M059J (cell line): ENCODE measurements at regions not wholly inside any gene's neighbourhood (a gene's known extent, or its start where the extent isn't known, plus 50 kb on each side); places are given as distances from the start of the nearest gene placed in this dataset.

ENCODE experiments used
- DNase-seq: peaks from one replicate; pipeline ENCODE4 v3.0.0-alpha.2; 2012; ENCODE audit warnings: low read depth

DNA sequence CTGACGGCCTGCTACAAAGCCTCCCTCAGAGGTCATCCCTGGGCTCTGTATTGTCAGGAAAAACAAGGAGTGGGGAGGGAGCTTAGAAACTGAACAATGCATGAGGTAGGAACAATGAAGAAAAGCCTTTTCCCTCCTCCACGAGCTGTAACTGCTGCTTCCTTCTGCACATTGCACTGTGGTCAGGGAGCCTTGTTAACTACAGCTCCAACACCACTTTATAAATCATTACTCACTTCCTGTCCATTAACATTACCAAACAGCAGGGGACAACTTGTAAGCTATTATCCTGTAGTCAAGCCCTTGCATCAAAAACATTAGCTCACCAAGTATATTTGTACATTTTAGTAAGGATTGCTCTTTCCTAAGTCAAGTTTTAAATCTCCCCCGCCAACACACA, 336.0 kb upstream of the NR5A2 start:
- peak; percentile 95 for DNase-seq

DNA sequence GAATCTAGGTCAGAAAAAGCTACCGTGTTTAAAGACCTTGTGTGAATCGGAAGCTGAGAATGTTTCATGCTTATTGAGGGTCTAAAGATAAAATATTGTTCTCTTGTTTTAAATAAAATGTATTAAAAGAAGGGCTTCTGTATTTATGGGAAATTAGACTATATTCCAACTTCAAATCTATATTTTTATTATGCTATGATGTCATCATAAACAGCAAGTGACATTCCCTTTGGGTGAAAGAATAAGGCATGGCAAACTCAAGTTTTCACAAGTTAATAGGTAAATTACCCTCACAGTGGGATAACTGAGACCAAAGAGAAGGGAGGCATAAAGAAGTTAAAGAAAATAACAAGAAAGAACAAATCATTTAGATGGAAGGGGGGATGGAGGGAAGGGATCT, 333.8 kb upstream of the NR5A2 start:
- no peak for DNase-seq

DNA sequence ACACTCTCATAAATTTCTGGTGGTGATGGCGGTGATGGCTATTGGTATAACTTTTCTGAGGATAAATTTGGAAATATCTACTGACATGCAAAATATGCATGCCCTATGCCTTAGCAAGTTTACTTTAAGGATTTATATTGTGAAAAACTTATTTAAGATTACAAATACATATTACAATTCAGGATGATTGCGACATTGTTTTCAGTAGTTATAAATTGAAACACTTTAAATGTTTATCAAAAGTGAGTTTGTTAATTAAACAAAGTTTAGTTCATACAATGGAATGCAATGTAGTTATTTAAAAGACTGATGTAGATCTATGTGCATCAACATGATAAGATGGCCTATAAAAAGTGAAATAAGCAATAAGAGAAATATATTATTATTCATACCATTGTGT, 331.3 kb upstream of the NR5A2 start:
- no peak for DNase-seq

DNA sequence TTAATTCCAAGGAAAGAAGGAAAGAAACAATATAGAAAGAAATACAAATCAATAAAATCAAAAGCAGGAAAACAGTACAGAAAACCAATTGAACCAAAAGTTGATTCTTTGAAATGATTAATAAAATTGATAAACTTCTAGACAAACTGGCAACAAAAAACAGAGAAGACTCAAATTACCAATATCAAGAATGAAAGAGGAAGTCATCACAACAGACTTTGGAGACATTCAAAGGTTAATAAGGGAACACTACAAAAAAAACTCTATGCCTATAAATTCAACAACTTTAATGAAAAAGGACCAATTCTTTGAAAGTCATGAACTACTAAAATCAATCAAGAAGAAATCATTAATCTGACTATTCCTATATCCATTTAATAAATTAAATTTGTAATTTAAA, 329.3 kb upstream of the NR5A2 start:
- DNase-seq = no peak

- DNase-seq = peak; percentile 57
These were observed 327.0 kb upstream of the NR5A2 start for GRCh38 chr1:199700551-199700950.

DNA sequence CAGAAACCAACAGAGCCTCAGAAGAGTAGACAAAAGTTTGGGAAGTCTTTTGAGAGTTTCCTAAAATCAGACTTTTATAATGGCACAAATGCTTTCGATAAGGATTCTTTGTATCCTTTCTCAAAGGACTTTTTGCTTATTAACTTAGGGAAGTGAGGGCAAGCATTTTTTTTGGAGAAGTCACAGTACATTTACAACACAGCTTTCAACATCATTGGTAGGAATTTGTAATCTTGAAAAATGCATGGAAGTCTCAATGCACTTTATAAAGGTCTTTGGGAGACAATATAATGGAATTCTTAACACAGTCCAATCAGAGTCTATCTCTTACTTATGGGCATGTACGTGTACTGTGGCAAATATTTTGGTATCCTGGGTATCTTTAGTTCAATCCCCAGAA, 325.8 kb upstream of the NR5A2 start:
- no peak for DNase-seq

DNA sequence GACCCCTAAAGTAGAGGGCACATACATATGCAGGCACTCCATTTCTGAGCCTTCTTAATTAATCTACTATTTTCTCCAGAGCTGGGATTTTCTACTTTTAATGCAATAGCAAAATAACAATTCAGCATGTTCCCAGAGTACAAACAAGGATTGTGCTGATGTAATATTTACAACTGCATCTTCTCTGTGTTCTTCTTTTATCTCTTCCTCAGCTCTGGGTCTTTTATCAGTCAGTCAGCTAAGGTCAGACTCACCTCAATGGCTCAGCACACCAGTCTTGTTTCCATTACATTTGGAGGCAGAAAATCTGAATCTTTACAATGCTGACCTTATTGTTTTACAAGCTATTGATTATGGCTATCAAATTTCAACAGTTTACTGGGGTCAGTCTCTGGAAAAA, 323.3 kb upstream of the NR5A2 start:
- DNase-seq = no peak

GRCh38 chr1:199705825-199706224, 321.7 kb upstream of the NR5A2 start:
- DNase-seq = no peak

DNA sequence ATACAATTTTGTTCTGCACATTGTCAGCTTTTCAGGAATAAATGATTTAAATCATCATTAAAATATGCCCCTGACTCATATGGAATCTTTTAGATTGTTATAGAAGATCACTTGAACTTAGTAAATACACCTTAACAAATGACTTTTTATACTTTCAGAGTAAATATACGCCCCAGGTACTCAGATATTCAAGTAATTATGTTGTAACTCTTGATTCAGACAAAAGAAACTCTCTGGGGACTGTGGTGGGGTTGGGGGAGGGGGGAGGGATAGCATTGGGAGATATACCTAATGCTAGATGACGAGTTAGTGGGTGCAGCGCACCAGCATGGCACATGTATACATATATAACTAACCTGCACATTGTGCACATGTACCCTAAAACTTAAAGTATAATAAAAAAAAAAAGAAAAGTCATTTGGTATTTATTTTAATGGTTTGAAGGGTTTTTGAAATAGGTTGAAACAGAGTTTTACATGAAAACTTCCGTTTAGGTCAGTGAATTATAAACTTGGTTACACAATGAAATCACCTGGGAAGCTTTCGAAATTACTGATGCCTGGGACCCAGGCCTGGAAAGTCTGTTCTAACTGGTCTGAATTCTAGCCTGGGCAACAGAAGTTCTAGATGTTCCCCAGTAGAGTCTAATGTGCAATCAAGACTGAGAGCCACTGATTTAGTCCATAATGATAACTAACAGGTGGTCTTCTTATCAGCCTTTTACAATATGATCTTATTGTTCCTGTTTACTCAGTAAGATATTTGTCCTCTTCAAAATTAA, 320.5 kb upstream of the NR5A2 start:
- no peak for DNase-seq

DNA sequence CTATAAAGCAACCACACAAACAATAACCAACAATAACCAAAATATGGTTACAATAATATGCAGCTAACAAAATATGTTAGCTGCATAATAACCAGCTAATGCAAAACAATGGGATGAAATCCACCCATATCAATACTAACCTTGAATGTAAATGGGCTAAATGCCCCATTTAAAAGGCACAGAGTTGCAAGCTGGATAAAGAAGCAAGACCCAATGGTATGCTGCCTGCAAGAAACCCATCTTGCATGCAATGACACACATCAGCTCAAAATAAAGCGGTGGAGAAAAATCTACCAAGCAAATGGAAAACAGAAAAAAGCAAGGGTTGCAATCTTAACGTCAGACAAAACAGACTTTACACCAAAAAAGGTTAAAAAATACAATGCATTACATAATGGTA, 316.5 kb upstream of the NR5A2 start:
- no peak for DNase-seq

GRCh38 chr1:199716729-199717128, 310.8 kb upstream of the NR5A2 start:
- no peak for DNase-seq

DNA sequence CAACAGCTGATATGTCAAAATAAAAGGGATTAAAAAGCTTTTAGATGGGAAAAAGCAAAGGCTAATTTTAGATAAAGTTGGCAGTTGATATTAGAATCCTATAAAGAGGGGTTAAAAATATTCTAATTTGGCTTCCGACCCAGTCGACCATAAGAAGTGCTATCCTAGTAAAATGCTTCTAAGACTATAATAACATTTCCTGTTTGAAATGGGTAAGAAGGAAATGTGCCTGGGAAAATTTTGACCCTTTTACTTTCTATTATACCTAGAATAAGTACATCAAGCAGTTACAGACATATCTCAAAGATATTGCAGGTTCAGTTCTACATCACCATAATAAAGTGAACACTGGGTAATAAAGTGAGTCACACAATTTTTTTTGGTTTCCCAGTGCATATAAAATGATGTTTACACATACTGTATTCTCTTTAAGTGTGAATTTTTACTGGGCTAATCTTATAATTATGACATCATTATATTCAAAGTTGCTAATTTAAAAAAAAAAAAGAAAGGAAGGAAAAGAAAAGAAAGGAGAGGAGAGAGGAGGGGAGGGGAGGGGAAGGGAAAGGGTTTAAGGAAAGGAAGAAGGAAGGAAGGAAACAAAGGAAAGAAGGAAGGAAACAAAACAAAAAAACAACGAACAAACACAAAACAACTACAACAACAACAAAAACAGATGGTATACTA, 308.2 kb upstream of the NR5A2 start:
- DNase-seq = no peak

GRCh38 chr1:199720496-199720895, 307.0 kb upstream of the NR5A2 start:
- no peak for DNase-seq

GRCh38 chr1:199721001-199721400, 306.5 kb upstream of the NR5A2 start:
- no peak for DNase-seq

GRCh38 chr1:199723250-199723956, 304.1 kb upstream of the NR5A2 start:
- no peak for DNase-seq

DNA sequence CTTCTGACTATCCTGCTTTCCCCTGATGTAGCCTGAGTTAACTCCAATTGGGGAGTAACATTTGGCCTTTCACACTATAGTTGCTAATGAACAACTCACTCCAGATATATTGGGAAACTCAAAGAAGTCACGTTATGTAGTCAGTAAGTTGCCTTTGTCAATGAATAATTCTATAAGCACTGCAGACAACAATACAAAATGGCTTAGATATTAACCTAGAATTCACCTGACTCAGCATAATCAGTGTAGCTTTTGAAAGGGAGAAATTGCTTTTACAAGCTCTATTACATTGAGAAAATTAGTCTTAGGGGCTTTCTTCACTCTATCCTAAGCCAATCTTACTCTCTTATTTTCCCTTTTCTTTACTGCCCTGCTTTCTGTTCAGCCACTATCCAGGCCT, 303.5 kb upstream of the NR5A2 start:
- no peak for DNase-seq

DNA sequence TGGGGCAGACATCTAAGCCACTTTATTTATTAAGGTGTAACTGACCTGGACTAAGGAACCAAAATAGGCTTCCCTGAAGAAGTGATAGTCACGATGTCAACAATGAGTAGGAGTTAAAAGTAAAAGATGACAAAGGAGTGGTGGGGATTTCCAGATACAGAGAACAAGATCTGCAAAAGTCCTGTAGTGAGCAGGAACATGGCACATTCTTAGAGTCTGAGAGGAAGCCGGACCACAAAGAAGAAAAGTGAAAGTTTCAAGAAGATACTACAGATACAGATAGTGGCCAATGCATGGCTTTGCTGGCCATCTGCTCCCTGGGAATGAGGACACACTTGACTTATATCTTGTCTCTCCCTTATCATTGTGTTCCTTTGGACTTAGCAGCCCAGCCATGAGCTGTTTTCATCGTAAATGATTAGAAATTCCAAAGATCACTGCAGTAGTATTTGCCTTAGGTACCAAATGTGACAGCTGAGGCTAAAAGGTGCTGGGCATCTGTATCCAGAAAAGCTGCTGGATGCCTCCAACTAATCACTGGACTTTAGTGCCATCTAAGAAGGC, 302.4 kb upstream of the NR5A2 start:
- DNase-seq = no peak

GRCh38 chr1:199727682-199728081, 299.8 kb upstream of the NR5A2 start:
- DNase-seq = no peak

DNA sequence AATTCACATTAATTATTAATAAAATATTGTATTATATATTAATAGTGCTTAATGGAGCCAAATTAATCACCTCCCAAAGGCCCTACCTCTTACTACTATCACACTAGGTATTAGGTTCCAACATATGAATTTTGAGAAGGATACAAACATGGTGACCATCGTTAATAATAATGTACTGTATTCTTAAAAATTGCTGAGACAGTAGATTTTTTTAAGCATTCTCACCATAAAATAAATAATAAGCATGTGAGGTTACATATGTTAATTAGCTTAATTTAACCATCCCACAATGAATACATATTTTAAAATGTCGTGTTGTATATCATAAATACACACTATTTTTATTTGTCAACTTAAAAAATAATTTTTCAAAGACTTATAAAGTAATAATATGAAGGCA, 299.2 kb upstream of the NR5A2 start:
- no peak for DNase-seq

GRCh38 chr1:199733125-199733524, 294.4 kb upstream of the NR5A2 start:
- peak; percentile 53 for DNase-seq

GRCh38 chr1:199734186-199734585, 293.3 kb upstream of the NR5A2 start:
- no peak for DNase-seq

DNA sequence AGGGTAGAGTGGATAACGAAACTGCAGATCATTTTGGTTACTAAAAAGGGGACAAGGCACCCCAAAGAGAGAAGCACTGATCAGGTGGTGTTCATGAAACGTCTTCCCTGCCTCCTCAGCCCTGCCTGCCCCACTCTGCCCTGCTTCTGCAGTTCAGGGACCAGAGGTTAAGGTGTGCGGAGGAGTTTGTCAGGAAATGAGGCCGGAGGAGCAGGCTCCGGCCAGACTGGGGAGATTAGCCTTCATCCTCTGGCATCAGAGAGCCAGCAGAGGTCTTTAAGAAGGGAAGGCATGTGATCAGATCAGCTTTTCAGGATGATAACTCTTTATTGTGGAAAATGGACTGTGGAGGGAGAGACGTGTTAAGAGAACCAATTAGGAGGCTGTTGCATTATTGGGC, 291.9 kb upstream of the NR5A2 start:
- no peak for DNase-seq

DNA sequence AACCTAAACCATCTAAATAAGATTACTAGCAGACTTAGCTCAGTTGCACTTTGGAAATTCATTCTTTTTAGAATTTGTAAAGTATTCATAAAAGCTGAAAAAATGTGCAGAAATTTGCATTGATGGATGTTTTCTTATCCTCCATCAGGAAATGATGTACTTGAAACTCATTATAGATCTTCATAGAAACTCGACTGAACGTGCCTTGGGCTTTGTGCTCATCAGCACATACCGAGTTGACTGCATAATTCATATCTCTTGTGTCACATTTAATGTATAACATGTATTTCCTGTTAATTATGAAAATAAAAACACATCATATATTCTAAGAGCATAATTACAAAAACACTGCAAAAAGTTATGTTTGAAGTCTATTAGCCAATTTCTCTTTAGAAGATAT, 290.9 kb upstream of the NR5A2 start:
- DNase-seq = no peak
